ENCODE measurements at regions not wholly inside any gene's neighbourhood (a gene's known extent, or its start where the extent isn't known, plus 50 kb on each side); places are given as distances from the start of the nearest gene placed in this dataset.

DNA sequence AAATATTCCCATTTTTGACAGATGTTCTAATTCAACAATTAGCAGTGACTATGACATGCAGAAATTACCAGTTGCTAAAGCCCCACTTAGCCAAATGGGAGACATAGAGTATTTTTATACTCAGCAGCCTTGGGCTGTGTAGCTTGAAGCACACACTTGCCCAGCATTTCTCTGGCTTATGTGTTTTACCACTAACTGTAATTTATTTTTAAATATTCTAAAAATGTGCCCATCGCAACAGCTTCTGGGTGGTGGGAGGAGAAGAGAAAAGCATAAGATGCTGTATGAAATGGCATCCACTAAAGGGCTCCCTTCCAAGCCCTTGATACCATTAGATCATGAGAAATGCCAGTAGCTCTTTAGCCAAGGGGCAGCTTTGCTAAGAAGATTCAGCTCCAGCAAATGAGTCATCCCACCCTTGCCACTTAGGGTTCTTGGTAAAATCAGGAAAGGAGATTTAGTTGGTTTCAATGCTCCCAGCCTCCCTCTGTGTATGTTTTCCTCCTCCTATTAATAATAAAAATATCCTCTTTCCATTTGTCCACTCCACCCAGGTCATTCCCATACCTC is 462.7 kb upstream of the DEPDC1 start:
- no peak for DNase-seq (ENCODE audit: low read depth in 2 of 2)

- DNase-seq (ENCODE audit: low read depth in 2 of 2), result no peak
Observed at GRCh38 chr1:68961143-68961542, 464.3 kb upstream of the DEPDC1 start.

- DNase-seq (ENCODE audit: low read depth in 2 of 2), result no peak
Observed at GRCh38 chr1:68963353-68963752, 466.5 kb upstream of the DEPDC1 start.

DNA sequence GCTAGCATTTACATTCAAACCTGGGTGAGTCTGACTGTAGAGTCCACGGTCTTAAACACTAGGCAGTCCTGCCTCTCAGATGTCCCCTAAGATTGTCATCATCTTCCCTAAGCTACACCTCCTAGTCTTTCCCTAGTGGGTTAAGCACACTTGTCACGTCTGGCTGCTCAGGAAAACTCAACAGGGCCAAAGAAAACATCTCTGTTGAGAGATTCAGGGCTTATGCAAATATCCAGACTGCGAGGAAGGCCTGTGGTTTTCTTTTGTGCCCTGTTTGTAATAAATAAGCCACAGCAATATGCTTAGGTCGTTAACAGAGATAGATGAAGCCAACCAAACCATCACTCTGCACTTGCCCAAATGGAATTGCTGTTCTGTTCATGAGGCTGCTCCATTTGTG is 472.6 kb upstream of the DEPDC1 start:
- DNase-seq (ENCODE audit: low read depth in 2 of 2), result no peak

DNA sequence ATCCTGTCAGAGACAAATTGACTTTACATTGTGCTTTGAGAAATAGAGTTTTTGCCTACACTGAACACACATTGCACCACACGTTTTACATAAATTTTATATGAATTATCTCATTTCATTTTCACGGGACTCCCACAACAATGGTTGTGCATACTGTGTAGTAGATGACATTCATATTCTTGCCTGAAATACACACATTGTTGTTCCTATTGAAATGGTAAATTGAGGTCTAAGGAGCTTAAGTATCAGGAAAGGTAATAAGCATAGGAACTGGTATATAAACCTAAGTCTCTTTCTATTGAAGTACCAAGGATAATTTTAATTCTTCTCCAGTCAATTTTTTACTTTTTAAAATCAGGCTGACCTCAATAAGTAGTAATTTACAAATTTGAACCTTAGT is 473.7 kb upstream of the DEPDC1 start:
- no peak for DNase-seq (ENCODE audit: low read depth in 2 of 2)

DNA sequence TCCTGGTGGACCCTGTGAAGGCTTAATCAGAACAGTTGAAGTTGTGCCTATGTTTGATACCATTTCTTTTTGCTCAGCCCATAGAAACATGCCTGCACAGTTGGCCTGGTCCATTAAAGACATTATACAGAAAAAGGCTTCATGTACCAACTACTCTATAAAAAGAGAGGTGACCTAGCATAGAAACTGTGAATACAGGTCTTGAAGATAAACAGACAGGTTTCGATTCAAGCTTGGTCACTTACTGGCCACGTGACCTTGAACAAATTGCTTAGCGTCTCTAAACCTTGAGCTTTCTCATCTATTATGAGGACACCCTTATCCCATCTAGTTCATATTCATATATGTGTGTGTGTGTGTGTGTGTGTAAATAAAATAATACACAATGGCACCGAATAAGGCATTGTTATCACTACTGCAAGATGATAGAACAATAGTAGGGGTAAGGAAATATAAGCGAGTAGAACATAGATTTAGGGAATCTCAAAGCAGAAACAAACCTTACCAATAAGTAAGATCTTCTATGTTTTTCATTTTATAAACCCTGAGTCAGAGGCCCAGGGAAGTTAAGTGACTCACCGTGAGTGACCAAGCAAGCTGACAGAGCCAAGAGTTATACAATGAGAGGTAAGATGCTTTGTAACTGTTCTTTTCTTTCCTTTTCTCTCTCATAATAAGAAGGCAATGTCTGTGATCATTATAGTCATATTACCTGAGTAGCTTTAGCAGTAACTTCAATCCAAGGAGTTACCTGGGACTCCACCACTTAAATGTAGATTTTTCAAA is 476.8 kb upstream of the DEPDC1 start:
- DNase-seq (ENCODE audit: low read depth in 2 of 2), result no peak

DNA sequence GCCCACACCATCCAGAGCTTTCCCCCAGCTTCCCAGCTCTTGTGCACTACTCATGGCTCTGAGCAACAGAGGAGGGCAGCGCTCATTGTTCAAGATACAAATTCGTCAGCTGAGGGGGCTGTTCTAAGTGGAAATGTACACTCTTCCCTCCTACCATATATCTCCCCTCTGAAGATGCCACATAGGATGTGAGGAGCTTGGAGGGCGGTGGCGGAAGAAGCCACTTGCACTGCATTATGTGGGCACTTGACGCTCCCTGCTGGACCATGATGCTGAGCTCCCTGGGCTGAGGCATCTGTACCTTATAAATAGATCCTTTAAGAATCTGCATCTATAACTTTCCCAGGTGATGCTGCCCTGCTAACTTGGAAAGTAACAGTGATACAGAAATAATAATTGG is 477.6 kb upstream of the DEPDC1 start:
- DNase-seq (ENCODE audit: low read depth in 2 of 2), result no peak

DNA sequence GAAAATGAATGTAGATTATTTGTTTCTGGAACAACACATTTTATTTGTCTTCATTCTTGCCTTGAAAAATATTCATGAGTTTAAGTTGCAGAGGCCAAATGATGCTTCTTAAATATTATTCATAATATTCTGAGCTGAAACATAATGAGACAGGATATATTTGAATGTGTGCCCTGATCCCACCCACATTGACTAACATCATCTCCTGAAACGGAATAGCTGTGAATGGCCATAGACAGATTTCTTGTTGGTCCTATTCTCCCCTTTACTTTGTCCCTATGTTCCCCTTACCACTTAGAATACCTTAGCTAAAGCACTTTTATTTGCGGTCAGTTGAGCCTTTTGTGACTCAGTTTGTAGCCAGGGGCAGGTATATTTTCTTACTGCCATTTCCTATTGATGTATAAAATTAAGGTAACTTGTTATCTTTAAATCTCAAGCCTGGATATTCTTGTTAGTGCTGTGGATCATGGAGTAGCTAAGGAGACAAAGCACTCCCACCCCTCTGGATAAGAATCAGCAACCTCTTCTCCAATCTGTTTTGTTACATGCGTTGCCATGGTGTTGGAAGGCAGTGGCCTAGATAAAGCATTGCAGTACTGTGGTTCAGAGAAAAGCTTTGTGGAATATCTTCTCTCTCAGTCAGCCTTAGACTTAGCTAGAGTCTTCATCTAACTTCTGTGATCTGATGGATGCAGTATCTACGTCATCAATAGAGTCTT is 478.5 kb upstream of the DEPDC1 start:
- no peak for DNase-seq (ENCODE audit: low read depth in 2 of 2)

- DNase-seq (ENCODE audit: low read depth in 2 of 2), result no peak
Observed at GRCh38 chr1:68976916-68977610, 480.2 kb upstream of the DEPDC1 start.

DNA sequence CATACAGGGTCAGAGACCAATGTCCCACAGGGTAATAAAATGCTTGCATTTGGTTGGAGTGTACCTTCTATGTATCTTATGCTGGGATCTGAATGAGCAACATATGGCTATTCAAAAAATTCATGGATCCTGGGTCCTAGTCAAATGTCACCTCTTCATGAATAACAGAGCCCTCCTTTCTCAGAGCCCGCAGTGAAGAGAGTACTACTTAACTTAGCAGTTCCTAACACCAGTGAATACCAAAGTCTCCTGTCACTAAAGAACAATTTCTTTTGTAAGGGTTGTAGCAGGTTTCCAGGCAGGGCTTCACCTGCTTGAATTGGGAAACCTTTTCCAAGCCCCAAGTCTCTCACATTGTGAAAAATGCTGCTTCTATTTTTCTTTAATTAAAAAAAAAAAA is 483.0 kb upstream of the DEPDC1 start:
- no peak for DNase-seq (ENCODE audit: low read depth in 2 of 2)

- no peak for DNase-seq (ENCODE audit: low read depth in 2 of 2)
Observed at GRCh38 chr1:68984289-68984688, 487.4 kb upstream of the DEPDC1 start.

GRCh38 chr1:68994096-68994495 is 497.2 kb upstream of the DEPDC1 start:
- no peak for DNase-seq (ENCODE audit: low read depth in 2 of 2)

DNA sequence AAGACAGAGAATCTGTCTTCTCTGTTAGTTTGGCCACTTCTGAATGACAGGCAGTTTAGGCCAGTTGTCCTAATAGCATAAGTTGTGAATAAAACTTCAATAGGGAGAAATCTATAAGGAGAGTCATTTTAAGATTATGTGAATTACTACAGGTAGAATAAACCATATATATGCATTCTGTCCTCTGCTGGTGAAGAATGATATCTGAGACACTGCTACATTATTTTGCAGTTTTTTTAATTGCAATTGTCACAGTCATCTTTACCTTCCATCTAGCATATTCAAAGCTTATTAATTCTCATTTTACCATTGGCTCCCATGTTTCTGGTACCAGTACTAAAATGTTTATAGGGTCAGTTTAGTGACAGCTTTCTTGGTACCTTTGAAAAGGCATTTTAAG is 519.6 kb upstream of the DEPDC1 start:
- DNase-seq (ENCODE audit: low read depth in 2 of 2), result no peak

- no peak for DNase-seq (ENCODE audit: low read depth in 2 of 2)
Observed at GRCh38 chr1:69029649-69030048, 532.8 kb upstream of the DEPDC1 start.

- no peak for DNase-seq (ENCODE audit: low read depth in 2 of 2)
Observed at GRCh38 chr1:69038379-69038778, 529.3 kb upstream of the LRRC7 start.

- DNase-seq (ENCODE audit: low read depth in 2 of 2), result no peak
Observed at GRCh38 chr1:69045572-69045971, 522.1 kb upstream of the LRRC7 start.

DNA sequence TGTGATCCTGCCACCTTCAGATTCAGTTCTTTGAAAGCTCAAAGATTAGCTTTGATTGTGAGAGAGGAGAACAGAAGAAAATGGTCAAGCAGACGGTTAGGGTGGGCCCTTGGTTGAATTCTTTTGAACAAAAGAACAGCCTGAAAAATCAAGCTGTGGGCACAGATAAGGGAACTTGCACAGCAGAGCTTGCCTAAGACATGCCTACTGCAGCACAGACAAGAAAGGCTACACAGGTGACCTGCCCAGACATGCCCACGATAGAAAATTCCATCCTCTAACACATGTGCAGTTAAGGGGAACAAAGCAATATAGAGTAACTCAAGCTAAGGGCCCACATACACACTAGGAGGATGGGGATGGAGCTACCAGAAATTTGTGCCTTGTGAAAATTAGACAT is 512.5 kb upstream of the LRRC7 start:
- DNase-seq (ENCODE audit: low read depth in 2 of 2), result no peak

DNA sequence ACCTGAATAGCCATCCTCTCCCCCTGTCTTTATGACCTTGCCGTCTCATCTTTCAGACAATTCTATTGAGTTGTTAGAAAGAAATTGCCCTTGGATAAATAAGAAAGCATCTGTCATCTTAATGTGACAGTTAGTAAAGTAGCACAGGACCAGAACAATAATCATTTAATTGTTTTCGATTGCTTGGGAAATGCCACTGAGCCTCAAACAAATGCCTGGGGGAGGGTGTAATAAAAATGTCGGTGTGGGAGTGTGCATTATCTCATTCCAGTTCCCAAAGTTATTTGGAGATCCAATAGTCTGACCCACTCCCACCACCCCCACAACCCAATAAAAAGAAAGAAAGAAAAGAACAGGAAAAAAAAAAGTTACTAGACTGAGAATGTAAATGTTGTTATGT is 509.3 kb upstream of the LRRC7 start:
- no peak for DNase-seq (ENCODE audit: low read depth in 2 of 2)

DNA sequence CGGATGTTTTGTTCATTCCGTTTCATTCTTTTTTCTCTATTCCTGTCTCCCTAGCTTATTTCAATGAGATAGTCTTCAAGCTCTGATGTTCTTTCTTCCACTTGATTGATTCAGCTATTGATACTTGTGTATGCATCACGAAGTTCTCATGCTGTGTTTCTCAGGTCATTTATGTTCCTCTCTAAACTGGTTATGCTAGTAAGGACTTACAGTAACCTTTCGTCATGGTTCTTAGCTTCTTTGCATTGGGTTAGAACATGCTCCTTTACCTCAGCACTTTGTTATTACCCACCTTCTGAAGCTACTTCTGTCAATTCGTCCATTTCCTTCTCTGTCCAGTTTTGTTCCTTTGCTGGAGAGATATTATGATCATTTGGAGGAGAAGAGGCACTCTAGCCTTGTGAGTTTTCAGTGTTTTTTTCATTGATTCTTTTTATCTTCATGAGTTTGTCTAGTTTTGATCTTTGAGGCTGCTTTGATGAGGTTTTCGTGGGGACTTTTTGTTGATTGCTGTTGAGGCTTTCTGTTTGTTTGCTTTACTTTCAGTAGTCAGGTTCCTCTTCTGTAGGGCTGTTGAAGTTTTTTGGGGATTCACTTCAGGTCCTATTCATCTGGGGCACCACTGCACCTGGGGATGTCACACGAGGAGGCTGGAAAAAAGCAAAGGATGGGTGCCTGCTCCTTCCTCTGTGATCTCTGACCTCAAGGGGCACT is 496.9 kb upstream of the LRRC7 start:
- DNase-seq (ENCODE audit: low read depth in 2 of 2), result no peak

DNA sequence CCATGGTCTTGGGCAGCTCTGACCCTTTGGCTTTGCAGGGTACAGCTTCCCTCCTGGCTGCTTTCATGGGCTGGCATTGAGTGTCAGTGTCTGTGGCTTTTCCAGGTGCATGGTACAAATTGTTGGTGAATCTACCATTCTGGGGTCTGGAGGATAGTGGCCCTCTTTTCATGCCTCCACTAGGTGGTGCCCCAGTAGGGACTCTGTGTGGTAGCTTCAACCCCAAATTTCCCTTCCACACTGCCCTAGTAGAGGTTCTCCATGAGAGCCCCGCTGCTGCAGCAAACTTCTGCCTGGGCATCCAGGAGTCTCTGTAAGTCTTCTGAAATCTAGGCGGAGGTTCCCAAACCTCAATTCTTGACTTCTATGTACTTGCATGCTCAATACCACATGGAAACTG is 494.5 kb upstream of the LRRC7 start:
- no peak for DNase-seq (ENCODE audit: low read depth in 2 of 2)

DNA sequence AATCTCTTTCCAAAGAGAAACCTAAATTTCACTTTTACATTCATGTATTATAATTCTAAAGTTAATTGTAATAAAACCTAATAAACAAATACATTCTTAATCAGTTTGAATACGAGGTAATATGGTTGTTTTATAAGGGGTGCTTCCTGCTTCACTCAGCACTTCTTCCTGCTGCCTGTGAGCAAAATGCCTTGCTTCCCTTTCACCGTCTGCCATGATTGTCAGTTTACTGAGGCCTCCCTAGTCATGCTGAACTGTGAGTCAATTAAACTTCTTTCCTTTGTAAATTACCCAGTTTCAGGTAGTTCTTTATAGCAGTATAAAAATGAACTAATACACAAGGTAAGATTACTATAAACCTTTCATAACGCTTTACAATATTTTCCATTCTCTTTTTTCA is 491.1 kb upstream of the LRRC7 start:
- no peak for DNase-seq (ENCODE audit: low read depth in 2 of 2)

DNA sequence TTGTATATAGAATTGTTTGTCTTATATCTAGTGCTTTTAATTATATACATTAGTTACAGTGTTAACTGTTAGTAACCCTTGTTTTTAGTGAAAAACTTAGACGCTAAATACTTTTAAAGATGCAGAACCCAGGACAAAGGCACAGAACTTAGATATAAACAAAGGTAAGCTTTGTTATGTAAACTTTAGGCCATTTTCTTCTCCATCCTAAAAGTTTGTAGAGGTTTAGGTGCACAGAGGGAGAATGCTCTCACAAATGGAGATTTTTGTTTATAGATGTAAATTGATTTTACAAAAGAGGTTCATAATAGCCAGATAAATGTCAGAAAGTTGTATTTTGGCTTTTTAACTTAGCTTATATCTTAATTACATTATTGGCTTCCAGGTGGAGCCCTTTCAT is 490.5 kb upstream of the LRRC7 start:
- no peak for DNase-seq (ENCODE audit: low read depth in 2 of 2)
